ENCODE measurements at regions not wholly inside any gene's neighbourhood (a gene's known extent, or its start where the extent isn't known, plus 50 kb on each side); places are given as distances from the start of the nearest gene placed in this dataset.
"Not testable (repeated sequence)": the region's sequence is repeated elsewhere in the genome, so short reads cannot be mapped to it uniquely, and the experiment has no call there.

DNA sequence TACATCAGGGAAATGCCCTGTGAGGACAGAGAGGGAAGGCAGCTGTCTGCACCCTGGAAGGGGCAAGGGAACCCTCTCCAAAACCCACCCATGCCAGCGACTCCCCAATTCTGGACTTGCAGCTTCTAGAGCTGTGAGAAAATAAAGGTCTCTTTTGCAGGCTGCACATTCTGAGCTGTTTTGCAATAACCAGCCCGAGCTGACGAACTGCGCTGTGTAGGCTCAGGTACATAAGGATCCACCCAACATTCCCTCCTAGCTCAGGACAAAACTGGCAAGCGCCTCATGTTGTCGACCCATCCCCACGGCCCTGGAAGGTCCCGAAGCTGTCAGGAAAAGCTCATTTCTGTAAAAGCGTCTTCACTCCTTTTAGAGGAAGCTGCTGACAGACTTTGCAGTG, 271.8 kb downstream of the CRLF2 start:
- no peak for DNase-seq

DNA sequence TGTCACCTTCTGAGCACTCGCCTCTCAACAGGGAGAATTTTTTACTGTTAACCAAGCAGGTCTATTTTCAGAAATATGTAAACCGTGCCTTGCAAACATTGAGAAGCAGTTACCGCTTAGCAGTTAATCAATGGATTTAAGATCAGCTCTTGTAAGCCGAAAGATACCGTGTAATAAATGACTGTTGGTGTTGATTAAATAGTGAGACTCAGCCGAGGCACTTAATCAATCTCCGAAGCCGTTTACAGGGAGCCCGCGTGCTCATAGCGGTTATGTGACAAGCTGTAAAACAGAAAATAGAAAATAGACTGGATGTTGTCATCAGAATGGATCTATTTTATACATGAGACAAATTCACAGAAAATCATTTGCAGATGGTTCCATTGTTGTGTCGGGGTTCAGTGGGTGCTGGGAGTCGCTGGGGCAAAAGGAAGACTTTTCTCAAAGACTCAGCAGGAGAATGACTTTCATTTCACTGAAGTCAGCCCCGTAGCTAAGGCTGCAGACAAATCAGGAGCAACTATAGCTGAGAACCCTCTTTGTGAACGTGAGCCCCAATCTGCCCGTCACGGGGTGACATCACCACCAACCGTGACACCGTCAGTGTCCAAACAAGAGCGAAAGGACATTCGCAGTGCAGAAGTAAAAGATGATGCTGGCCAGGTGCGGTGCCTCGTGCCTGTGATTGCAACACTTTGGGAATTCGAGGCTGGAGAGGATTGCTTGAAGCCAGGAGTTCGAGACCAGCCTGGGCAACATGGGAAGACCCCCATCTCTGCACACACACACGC, 275.3 kb downstream of the CRLF2 start:
- DNase-seq, result no peak

DNA sequence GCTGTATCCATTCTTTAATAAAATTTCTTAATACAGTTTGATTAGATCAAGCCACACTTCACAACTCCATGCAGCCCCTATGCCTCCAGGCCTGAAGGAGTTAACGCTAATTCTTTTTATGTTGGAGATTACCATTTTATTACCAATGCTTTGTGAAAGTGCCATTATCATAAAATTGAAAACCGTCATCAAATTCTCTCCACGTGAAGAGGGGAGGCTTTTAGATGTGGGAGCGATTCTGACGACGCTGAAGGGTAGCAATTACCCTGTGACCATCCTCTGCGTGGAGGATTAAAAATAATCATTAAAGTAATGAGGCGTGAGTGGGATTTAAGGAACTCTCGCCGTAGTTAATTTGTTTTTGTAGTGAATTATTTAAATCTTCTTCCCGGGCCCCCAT, 278.8 kb downstream of the CRLF2 start:
- no peak for DNase-seq

DNA sequence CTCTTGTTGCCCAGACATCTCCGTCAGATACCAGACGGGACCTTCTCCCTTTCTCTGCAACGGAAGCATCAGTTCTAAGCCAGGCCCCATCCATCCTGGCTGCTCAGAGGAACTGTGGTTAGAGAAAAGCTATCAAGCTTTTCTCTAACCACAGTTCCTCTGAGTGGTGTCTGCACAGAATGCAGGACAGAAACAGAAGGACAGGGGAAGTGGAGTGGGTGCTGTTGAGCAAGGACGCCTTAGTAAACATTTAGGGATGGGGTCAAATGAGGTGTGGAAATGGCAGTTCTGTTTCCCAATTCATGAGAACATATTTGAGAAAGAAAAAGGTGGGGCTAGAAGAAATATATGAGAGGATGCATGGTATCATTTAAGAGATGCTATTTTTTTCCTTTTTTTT, 283.8 kb downstream of the CRLF2 start:
- DNase-seq, result no peak

DNA sequence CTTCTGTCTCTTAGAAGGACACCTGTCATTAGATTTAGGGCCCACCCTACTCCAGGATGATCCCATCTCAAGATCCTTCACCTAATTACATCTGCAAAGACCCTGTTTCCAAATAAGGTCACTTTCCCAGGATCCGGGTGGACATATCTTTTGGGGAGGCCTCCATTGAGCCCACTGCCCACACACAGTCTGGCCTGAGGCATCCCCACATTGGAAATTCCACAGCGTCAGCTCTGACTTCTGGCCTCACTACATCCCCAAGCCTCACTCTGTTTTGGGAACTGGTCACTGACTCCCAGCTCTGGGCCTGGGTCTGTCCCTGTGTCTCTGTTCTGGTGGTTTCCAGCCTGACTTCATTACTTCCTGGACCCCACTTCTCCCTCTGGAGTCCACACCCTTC, 285.5 kb downstream of the CRLF2 start:
- no peak for DNase-seq

DNA sequence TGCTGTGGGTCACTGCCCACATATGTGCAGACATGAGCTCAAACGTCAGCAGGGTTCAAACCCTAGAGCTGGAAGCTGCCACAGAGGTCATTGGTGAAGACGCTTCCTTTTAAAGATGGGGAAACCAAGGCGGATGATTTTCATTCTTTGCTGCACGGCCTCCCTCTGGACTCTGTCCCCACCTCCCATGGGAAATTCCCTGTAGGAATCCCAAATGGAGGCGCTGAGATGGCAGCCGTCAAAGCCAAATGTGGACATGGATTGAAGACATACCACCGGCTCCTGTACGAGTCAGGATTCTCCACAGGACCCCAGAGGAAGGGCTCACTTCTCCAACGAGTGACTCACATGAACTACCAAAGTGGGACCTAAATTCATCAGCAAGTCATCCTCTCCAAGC, 286.4 kb downstream of the CRLF2 start:
- no peak for DNase-seq

DNA sequence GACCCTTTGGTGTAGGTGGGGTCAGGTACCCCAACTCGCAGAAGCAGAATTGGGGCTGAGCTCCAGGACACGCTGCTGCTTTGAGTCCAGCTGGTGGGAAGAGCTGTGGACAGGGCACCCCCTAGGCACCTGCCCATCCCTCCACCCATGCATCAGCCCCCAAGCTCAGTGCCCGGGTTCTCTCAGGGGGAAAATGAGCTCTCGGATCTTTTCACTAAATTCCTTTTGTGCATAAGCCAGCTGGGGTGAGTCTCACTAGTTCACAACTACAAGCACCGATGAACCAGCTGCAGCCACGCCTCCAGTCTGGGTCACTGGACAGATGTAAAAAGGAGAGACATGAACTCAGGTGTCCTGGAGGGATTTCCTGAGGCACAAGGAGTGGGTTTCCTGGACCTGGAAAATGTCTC, 286.8 kb downstream of the CRLF2 start:
- no peak for DNase-seq

DNA sequence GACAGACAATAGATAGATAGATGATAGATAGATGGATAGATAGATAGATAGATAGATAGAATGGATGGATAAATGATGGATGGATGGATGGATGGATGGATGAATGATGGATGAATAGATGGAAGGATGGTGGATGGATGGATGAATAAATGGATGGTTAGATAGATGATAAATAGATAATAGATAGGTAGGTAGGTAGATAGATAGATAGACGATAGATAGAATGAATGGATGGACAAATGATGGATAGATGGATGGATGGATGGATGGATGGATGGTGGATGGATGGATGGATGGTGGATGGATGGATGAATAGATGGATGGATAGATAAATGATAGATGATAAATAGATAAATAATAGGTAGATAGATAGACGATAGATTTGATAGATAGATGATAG, 287.4 kb downstream of the CRLF2 start:
- no peak for DNase-seq

DNA sequence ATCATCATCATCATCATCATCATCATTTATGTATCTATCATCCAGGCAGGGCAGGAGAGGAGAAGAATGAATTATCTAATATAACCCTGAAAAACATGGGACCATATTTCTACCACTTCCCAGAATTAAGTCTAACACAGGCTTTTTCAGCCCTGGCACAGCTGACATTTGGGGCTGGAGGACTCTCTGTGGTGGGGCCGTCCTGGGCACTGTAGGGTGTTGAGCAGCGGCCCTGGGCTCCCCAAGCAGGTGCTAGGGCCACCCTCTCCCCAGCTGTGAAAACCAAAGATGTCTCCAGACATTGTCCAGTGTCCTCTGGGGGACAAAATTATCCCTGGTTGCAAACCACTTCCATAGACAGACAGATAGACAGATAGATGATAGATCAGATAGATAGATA, 288.4 kb downstream of the CRLF2 start:
- DNase-seq, result no peak

DNA sequence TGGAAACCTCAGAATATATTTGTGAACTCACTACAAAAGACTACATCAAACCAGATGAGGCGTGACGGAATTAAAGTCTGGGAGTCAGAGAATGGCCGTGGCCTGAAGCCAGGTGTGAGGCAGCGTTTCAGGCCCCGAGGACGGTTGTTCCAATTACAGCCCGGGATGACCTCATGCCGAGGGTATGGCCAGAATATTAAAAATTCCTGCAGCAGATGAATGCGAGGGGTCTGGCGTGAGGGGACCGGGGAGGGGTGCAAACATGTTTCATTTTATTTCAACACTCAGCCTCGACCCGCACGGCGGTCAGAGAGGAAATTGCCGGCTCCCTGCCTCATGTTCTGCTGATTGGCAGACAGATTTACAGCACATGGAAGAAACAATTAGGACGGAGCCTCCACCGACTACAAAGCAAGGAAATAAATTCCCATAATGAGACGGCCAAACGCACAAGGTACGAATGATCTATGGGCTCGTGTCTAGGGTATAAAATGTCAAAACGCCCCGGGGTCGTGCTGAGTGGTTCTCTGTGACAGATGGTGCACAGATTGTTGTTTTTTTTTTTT, 289.7 kb downstream of the SHOX start:
- DNase-seq, result no peak

DNA sequence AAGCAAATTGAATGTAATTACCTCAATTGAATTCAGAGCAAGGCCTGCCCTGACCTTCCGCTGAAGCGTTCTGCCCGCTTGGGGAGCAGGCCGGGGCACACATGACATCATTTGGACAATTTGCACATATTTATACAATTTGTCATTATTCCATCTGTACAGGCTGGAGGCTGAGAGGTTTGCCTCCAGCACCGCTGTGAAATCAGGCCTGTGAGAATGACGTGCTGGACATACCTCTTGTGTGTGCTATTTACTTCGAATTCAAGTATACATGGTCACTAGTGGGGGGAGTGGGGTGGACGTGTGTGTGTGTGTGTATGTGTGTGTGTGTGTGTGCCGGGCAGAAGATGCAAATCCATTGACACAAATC, 285.6 kb downstream of the SHOX start:
- DNase-seq, result no peak

DNA sequence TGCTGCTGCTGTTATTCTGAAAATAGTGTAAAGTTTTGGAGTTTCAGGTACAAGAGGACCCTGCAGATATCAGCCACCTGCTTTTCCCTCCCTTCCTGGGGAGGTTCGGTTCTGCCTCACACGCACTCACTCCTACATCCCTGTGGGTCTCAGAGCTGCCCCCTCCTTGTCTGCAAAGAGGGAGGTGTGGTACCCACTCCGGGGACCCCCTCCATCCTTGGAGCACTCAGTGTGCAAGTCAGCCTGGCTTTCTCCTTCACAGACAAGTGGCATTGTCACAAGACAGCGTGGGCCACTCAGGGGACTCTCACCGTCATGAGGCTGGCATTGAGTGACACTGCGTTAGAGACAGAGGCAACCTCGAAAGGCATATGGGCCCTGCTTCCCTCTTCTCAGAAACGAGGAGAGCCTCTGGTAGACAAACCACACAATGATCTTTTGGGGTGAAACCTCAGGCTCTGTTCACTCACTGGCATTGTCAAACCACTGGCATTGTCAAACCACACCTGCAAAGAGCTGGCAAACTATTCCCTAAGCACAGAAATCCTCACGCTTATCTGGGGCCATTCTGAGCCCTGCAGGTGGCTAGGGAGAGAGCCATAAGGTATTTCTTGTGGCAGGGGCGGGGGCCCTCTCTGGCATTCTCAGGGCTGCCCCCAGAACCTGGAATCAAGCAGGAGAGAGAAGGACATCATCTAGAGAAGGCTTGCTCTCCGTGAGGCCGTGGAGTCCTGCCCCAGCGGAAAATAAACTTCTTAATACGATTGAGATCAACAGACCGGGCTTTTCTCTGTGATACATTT, 285.0 kb downstream of the SHOX start:
- no peak for DNase-seq

DNA sequence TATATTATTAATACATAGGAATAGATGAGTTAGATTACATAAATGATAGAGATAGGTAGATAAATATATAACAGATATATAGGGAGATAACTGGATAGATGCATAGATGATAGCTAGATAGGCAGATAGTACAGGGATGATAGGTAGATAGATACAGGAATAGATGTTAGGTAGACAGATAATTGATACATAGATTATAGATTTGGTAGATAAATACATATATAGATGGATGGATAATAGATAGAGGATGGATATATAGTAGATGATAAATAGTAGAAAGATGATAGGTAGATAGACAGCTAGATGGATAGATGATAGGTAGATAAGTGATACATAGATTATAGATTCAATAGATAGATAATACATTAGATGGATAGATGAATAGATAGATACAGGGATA, 283.6 kb downstream of the SHOX start:
- no peak for DNase-seq

DNA sequence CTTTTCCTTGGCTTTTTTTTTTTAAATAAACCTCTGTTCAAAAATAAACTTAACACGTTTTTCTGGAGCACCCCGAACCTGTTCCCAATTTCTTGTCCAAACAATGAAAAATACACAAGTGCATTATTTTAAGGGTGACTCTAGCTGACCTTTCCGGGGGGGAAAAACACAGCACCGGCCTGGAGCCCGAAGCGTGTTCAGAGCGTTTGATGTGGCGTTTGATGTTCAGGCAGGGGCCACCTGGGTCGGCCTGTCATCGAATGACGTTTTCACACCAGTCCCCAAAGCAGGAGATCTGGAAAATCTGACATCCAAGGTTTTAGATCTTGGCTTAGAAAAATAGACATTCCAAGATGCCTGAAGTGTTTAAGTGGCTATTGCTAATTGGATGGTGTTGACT, 282.1 kb downstream of the SHOX start:
- DNase-seq, result no peak

DNA sequence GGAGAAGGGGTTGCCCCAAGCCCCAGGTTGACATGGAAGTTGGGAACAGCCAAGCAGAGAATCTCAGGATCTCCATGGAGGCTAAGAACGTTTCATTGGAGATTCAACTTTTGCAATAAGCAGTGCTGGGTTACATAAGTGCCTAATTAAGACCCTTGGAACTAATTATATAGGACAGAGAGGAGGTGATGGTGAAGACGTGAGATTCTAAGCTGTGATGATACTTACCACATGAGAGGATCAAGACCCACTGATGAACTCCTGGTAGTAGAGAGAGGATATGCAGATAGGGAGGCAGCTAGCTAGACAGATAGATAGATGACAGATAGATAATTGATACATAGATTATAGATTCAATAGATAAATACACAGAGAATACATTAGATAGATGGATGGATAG, 278.5 kb downstream of the SHOX start:
- DNase-seq, result not testable (repeated sequence)

DNA sequence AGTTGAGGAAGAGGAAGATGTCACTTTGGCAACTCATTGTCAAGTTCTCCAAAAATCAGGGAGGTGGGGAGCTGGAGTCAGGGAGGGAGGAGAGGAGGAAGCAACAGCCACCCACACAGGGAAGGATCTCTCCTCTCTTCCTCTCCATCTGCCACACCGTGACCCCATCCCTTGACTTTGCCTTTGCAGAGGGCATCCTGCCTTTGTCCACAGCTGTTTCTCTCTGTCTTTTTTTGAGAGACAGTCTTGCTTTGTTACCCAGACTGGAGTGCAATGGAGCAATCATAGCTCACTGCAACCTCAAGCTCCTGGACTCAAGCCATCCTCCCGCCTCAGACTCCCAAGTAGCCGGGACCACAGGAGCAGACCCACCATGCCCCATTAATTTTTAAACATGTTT, 276.0 kb downstream of the SHOX start:
- DNase-seq, result no peak

DNA sequence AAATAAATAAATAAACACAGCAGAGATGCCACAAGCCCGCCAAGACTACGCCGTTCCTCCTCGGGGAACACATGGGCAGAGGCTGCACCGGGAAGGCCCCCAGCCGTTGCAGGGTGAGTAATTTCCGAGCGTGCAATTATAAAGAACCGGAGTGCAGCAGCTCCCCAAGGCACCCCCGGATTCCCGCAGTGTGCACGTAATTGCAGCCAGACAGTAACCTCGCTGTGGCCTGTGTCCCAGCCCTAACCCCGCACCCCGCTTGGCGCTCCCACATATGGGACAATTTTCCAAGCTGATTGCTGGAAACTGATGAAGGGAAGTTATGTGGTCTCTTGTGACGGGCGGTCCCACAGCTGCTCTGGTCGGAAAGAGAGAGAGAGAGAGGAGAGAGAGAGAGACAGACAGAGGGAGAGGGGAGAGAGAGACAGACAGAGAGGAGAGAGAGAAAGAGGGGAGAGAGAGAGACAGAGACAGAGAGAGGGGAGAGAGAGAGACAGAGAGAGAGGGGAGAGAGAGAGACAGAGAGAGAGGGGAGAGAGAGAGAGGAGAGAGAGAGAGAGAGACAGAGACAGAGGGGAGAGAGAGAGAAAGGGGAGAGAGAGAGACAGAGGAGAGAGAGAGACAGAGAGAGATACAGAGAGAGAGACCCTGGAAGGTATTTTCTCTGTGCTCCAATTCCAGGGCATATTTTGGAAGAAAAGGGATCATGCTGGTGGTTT, 275.4 kb downstream of the SHOX start:
- no peak for DNase-seq

DNA sequence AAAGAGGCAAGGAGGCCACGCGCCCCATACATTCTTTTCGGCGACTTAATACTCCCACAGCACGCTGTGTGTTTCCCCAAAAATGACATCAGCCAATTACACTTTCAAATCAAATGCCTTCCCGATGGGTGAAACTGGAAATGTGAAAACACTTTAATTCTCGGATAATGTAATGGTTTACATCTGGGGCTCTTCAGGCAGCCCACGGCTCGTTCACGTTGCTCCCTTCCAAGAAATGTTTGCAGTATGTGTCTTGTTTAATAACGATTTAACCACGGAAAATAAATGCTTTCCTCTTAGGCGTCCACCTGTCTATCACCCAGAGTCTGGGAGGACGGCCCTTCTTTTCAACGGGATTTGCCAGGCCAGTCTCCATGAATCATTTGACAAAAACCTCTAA, 272.5 kb downstream of the SHOX start:
- no peak for DNase-seq

DNA sequence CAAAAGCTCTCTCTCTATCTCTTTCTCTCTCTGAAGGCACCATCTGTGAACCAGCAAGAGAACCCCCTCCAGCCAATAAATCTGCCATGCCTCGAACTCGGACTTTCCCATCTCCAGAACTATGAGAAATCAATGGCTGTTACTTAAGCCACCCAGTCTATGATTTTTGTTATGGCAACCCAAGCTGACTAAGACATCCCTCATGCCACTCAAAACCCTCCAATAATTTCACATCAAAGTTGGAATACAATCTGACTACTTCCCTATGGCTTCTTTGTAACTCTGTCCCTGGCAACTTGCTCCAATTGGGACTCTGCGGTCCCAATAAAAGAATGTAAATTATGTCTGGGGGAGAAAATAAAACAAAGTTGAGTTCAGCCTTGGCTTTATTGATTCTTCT, 265.7 kb downstream of the SHOX start:
- no peak for DNase-seq

DNA sequence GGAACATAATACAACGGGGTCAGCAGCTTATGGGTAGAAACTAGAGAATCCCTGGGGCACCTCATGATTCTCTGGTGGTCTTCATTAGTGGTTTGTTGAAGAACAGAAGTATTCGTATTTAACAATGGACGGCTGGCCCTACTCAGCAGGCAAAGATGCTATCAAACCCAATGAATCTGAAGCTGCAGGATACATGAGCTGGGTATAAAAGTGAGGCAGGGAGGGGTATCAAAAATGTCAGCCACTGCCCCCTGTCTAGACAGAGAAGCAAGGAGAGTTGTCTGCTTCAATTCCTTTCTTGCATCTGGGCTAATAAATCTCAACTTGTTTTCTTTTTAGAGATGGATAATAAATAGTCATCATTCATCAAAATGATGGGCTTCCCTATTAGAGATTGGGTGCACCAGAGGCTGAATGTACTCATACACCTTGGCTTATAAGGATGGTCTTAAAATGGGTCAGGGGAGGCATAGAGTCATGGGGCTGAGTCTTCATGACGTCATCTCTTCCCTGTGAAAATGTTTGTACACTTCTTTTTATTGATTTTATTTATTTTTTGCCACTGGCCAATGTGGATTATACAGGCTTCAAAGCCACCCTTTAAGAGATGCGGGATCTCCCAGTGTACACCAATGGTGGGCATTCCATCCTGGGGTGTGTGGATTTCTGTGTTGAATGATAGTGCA, 259.5 kb downstream of the SHOX start:
- no peak for DNase-seq

DNA sequence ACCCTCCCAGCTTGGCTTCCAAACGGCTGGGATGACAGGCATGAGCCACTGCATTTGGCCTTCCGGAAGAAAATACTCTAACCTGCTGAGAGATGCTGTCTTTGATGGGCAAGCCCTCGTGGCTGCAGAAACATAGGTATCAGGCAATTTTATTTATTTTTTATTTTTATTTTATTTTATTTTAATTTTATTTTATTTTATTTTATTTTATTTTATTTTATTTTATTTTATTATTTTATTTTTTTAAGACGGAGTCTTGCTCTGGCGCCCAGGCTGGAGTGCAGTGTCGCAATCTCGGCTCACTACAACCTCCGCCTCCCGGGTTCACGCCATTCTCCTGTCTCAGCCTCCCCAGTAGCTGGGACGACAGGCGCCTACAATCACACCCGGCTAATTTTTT, 257.1 kb downstream of the SHOX start:
- not testable (repeated sequence) for DNase-seq

DNA sequence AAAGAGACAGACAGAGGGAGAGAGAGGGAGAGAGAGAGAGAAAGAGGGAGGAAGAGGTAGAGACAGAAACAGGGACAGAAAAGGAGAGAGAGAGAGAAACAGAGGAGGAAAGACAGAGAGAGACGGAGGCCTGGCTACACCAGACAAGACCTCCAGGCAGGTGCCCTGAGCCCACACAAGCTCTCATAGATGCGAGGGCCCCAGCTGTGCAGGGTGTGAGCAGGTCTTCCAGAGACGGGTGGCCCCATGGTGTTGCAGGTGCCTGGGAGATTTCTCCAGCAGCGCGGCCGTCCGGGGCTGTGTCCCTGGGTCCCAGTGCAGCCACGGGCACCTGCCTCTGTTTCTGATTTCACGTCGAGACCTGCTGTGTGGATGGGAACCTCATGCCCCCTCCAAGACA, 253.0 kb downstream of the SHOX start:
- DNase-seq, result no peak
